Renal cortex interstitium (tissue), 11 donors: ENCODE measurements at regions not wholly inside any gene's neighbourhood (a gene's known extent, or its start where the extent isn't known, plus 50 kb on each side); places are given as distances from the start of the nearest gene placed in this dataset.

Experiments used
- DNase-seq, 11 donors: peaks; one replicate each; pipeline ENCODE4 v3.0.0-alpha.2; 2013; ENCODE audit warnings: low read depth in 9 of 11, low spot score in 4 of 11; ENCODE audit errors: extremely low read depth in 1 of 11

DNA sequence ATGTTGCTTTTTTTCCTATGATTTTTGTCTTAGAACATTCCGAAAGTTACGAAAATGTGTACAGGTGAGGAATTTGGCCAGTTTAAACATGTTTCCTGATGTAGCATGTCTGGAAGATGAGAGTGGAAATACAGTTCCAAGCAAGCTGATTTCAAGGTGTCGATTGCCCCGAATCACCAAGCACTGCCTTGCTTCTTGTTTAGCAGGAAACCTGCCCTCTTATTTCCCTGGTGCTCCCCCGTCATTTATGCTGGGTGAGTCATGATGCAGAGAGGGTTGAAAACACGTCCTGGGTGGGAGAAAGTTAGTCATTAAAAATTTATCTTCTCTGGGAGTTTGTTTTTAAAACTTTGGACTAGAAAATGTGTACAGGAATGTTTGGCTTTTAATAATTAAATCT, 608.6 kb upstream of the EEF2KMT start:
- DNase-seq = no peak

DNA sequence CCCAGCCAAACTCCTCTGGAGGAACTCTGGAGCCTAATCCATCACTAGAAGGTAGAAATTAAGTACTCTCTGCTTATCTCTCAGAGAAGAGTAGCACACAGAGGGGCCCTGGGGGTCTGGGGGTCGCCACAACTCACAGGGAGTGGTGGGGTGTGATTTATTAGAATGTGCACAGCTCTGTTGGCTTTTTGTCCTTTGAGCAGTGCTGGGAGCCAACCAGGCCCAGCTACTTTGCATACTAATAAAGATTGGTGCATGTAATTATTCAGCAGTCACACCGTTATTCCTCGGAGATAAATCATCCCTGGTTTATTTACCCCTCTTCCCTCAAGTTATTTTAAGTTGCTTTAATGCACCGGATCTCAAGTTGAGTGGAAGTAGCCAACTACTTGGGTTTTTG, 606.7 kb upstream of the EEF2KMT start:
- no peak for DNase-seq

DNA sequence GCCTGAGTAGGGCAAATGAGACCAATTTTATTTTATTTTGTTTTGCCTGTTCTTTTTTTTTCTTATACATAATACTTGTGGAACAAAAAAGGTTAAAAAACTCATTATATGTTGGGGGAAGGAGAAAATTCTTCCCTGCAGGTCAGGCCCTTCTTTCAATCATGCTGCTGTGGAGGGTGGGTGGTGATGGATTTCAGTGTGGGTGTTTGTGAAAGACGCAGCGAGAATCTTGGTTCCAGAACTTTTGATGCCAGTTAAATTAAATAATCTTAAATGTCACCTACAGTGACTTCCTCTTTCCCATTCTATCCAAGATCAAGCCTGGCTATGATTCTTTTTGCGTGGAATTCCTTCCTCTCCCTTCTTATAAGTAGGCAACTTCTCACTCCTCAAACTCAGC, 595.8 kb upstream of the EEF2KMT start:
- no peak for DNase-seq

- DNase-seq = no peak
Observed at GRCh38 chr16:5681966-5682365, 584.4 kb upstream of the EEF2KMT start.

DNA sequence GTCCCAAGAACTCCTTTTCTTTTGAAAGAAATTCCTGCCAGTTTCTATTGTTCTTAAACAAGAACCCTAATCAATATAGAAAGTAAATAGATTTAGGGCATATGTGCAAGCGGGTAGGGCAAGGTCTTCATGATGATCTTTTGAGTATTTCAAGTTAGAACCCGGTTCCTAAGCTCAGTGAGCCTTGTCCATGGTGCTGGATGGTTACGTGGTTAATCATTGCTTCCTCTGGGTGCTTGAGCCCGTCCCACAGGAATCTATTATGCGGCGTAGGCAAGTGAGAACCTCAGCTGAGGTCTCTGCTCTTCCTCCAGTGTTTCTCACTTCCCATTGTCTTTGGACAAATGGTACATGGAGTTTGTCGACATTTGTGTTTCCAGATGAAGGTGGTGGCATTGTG, 580.8 kb upstream of the EEF2KMT start:
- DNase-seq = peak; percentile 18 to 56 (median 38)

GRCh38 chr16:5671421-5671820, 573.8 kb upstream of the EEF2KMT start:
- no peak for DNase-seq

DNA sequence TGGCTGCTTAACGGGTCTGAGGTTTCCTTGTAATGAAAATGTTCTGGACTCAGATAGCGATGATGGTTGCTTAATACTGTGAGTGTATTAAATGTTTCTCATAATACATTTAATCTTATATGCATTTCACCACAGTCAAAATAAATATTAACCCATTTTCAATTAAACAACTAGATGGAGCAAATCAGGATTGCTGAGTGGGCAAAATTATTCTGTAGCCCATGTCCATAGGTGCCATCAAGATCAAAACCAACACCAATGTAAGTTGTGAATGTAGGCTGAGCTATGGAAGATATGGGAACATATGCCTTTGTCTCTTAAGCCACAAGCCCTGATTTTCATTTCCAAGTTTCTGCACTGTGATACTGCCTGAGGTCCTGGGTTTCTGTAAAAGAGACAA, 572.6 kb upstream of the EEF2KMT start:
- DNase-seq = no peak

DNA sequence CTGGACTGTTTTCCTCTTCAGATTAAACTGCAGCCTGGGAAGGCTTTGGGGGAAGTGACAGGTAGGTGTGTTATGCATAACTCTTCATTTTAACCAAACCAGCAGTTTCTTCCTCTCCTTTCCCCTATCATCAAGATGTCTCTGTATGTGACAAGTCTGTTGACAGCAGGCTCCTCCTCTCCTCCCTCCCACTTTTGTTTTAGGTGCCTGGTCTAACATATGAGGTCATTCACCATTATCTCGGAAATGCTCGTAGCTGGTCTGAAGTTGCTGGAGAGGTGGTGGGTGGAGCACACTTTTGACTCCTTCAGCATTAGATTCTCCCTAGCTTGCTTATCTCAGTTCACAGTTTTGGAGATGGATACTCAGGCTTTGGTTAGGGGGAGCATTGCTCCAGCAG, 571.0 kb upstream of the EEF2KMT start:
- DNase-seq = no peak

DNA sequence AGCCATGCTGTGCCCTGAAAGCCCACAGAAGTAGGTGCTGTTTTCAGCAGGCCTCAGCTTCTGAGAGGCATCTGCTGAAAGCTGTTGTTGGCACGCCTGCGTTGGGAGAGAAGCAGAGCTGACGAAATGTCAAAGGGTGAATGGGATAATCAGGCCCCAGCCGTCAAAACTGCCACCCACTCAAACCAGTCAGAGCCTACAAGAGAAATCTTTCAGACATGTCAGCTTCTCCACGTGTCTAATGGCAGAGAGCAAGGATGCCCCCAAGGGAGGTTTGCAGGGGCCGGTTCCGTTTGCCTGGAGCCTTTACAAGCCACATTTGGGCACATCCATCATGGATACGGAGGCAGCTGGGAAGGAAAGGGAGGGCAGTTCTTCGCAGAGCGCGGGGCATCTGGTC, 568.2 kb upstream of the EEF2KMT start:
- no peak for DNase-seq

GRCh38 chr16:5653789-5654188, 556.2 kb upstream of the EEF2KMT start:
- DNase-seq = no peak

- no peak for DNase-seq
Observed at GRCh38 chr16:5653041-5653440, 555.4 kb upstream of the EEF2KMT start.

DNA sequence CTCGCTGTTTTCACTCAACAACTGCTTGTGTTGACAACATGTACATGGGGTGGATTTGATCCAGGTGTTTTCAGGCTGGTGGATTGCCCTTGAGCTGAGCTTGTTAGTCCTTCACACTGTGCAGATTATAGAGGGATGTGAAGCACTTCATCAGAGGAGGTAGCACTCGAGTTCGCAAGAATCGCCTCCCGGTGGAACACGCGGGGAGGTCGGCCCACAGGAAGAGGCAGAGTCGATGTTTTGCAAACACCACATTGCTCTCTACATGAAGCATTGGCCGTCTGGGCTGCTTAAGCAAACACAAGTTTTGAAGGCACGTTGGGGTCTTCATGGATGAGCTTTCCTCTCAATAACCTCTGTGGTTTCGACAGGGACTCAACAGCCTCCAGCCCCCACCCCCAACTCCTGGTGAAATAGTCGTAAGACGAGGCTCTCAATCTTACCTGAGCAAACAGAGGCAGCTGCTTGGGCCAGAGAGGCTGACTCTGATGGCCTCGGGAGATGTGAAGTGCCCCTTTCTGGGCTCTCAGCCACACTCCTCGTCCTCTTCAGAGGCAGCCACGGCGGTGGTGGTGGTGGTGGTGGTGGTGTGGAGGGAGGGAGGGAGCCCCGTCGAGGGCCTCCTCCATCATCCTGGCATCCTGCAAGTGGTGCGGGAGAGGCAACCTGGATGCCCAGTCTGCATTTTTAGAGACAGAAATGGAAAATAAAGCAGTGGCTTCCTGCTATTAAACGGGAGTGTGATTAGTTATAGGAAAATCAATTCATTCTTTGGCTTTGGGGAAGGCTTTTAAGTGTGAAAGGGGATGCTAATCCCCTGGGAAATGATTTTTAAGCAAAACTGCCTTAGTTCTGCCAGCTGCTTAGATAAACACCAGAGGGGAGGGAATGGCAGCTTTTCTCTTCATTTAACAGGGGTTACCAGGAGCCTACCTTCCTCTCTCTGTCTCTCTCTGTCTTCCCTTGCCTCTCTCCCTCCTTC, 552.5 kb upstream of the EEF2KMT start:
- DNase-seq = no peak

GRCh38 chr16:5647051-5647450, 549.5 kb upstream of the EEF2KMT start:
- DNase-seq = peak in 4 of 11 donors; percentile 18 to 29 (median 26)

- no peak for DNase-seq
Observed at GRCh38 chr16:5643855-5644531, 546.4 kb upstream of the EEF2KMT start.

- DNase-seq = no peak
Observed at GRCh38 chr16:5642436-5642835, 544.8 kb upstream of the EEF2KMT start.

- DNase-seq = no peak
Observed at GRCh38 chr16:5642011-5642410, 544.4 kb upstream of the EEF2KMT start.

DNA sequence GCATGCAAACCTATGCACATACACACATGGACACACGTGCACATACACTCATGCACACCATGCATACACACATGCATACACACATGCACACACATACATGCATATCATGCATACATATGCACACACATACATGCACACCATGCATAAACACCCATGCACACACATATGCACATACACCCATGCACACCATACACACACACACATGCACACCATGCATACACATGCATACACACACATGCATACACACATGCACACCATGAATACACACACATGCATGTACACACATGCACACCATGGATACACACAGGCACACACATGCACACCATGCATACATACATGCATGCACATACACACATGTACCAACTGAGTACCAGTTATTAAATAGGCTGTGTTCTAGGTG, 543.3 kb upstream of the EEF2KMT start:
- no peak for DNase-seq

GRCh38 chr16:5639531-5639930, 541.9 kb upstream of the EEF2KMT start:
- DNase-seq = no peak

DNA sequence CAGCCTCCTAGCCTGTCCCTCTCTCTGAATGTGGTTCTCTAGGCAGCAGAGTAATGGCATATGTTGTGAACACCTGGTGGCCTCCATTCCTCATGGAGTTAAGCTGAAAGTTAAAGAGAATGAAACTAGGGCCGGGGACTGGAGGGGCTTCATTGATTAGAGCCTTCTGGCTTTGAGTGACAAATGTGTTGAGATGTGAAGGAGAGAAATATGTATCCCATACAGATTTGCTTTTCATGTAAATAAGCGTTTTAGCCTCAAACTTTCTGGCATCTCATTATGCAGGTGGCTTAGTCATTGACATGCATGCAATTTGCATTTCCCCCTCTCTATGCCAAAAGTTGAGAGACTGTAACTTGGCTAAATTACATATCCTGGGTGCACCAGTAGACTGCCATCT, 537.7 kb upstream of the EEF2KMT start:
- no peak for DNase-seq

DNA sequence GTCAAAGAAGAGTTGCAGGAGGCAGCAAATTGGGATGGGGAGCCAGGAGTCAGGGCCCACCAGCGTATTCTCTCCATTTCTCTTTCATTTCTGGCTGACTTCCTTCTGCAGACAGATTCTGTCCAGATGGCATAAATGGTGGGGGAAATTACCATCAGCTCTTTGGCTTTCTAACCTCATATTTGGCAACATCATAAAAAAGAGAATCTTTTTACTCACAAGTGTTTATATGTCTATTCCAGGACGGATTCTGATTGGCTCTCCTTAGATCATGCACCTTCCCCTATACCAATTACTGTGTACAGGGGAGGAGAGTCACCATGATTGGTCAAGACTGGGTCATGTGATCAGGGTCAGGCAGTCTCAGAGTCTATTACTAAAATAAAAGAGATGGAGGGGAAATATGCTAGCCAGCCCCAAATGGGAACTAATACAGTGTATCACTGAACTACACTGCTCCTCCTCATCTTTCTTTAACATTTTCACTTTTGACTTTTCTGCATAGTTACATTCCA, 537.1 kb upstream of the EEF2KMT start:
- no peak for DNase-seq
